ENCODE measurements at regions not wholly inside any gene's neighbourhood (a gene's known extent, or its start where the extent isn't known, plus 50 kb on each side); places are given as distances from the start of the nearest gene placed in this dataset.

- TF ChIP-seq CTCF (IDR thresholded peaks at IDR 0.05) (no peak), EZH2 (IDR thresholded peaks at IDR 0.05; ENCODE audit: borderline replicate concordance, insufficient read depth, low read depth, low read length, poor library complexity, severe bottlenecking) (no peak)
Observed at GRCh38 chr17:34412965-34413441, 50.0 kb upstream of the CCL1 start.
